ENCODE measurements at regions not wholly inside any gene's neighbourhood (a gene's known extent, or its start where the extent isn't known, plus 50 kb on each side); places are given as distances from the start of the nearest gene placed in this dataset.
"Not testable (repeated sequence)": the region's sequence is repeated elsewhere in the genome, so short reads cannot be mapped to it uniquely, and the experiment has no call there.

- Histone ChIP-seq H3K79me2 (ENCODE audit: low read length) (no peaks in the 10 kb centered on the region), H3K4me3 (ENCODE audit: low read length) (no peak overlapping the region), H3K27ac (ENCODE audit: low read length) (no peak overlapping the region), H3K9me3 (ENCODE audit: insufficient read depth, low read length) (no peaks in the 10 kb centered on the region), H3K4me2 (ENCODE audit: low read length) (no peak overlapping the region), H3K4me1 (ENCODE audit: low read length) (peaks cover 3% of the 10 kb centered on the region), H3K9ac (ENCODE audit: low read length) (no peak overlapping the region), H3K36me3 (replicated peaks; ENCODE audit: low read depth, low read length) (no peaks in the 10 kb centered on the region), H4K20me1 (ENCODE audit: insufficient read depth, low read length) (no peaks in the 10 kb centered on the region), H3K27me3 (ENCODE audit: low read depth, low read length) (no peaks in the 10 kb centered on the region), H2AFZ (ENCODE audit: low read depth, low read length) (no peak overlapping the region)
- no peak for TF ChIP-seq CTCF (IDR thresholded peaks at IDR 0.05; ENCODE audit: low read depth, low read length)
- no peak for TF ChIP-seq EZH2phosphoT487 (IDR thresholded peaks at IDR 0.05; ENCODE audit: low read depth)
Measured at GRCh38 chr4:163693776-163694175, 199.3 kb downstream of the TMA16 start.

GRCh38 chr4:163694385-163694784, 199.9 kb downstream of the TMA16 start:
- Histone ChIP-seq H3K36me3 (replicated peaks; ENCODE audit: low read depth, low read length) (no peaks in the 10 kb centered on the region), H3K4me3 (ENCODE audit: low read length) (no peak overlapping the region), H3K4me1 (ENCODE audit: low read length) (peaks cover 9% of the 10 kb centered on the region), H3K9ac (ENCODE audit: low read length) (no peak overlapping the region), H3K27ac (ENCODE audit: low read length) (no peak overlapping the region), H4K20me1 (ENCODE audit: insufficient read depth, low read length) (no peaks in the 10 kb centered on the region), H3K4me2 (ENCODE audit: low read length) (no peak overlapping the region), H3K9me3 (ENCODE audit: insufficient read depth, low read length) (no peaks in the 10 kb centered on the region), H3K79me2 (ENCODE audit: low read length) (no peaks in the 10 kb centered on the region), H2AFZ (ENCODE audit: low read depth, low read length) (no peak overlapping the region), H3K27me3 (ENCODE audit: low read depth, low read length) (no peaks in the 10 kb centered on the region)
- TF ChIP-seq EZH2phosphoT487 (IDR thresholded peaks at IDR 0.05; ENCODE audit: low read depth) (no peak), CTCF (IDR thresholded peaks at IDR 0.05; ENCODE audit: low read depth, low read length) (no peak)

- H3K4me3 ChIP-seq (ENCODE audit: low read length), result no peak overlapping the region
- H3K36me3 ChIP-seq (replicated peaks; ENCODE audit: low read depth, low read length), result no peaks in the 10 kb centered on the region
- no peaks in the 10 kb centered on the region for H4K20me1 ChIP-seq (ENCODE audit: insufficient read depth, low read length)
- no peaks in the 10 kb centered on the region for H3K79me2 ChIP-seq (ENCODE audit: low read length)
- H2AFZ ChIP-seq (ENCODE audit: low read depth, low read length), result no peak overlapping the region
- H3K9ac ChIP-seq (ENCODE audit: low read length), result no peak overlapping the region
- no peak overlapping the region for H3K27ac ChIP-seq (ENCODE audit: low read length)
- TF ChIP-seq CTCF (IDR thresholded peaks at IDR 0.05; ENCODE audit: low read depth, low read length) (no peak), EZH2phosphoT487 (IDR thresholded peaks at IDR 0.05; ENCODE audit: low read depth) (no peak)
- H3K9me3 ChIP-seq (ENCODE audit: insufficient read depth, low read length), result no peaks in the 10 kb centered on the region
- H3K27me3 ChIP-seq (ENCODE audit: low read depth, low read length), result no peaks in the 10 kb centered on the region
- peaks cover 32% of the 10 kb centered on the region for H3K4me1 ChIP-seq (ENCODE audit: low read length)
- no peak overlapping the region for H3K4me2 ChIP-seq (ENCODE audit: low read length)
Measured at GRCh38 chr4:163697121-163697520, 202.6 kb downstream of the TMA16 start.

- H3K4me1 ChIP-seq (ENCODE audit: low read length), result peaks cover 44% of the 10 kb centered on the region
- not testable (repeated sequence) for H3K27me3 ChIP-seq (ENCODE audit: low read depth, low read length); H3K79me2 ChIP-seq (ENCODE audit: low read length); H3K9me3 ChIP-seq (ENCODE audit: insufficient read depth, low read length); H3K36me3 ChIP-seq (replicated peaks; ENCODE audit: low read depth, low read length); H2AFZ ChIP-seq (ENCODE audit: low read depth, low read length); H3K9ac ChIP-seq (ENCODE audit: low read length); H4K20me1 ChIP-seq (ENCODE audit: insufficient read depth, low read length)
- peak overlapping the region; percentile 5 for H3K27ac ChIP-seq (ENCODE audit: low read length)
- peak overlapping the region; percentile 62 for H3K4me2 ChIP-seq (ENCODE audit: low read length)
- H3K4me3 ChIP-seq (ENCODE audit: low read length), result peak overlapping the region; percentile 5
Measured at GRCh38 chr4:163700383-163700782, 205.9 kb downstream of the TMA16 start.

- no peaks in the 10 kb centered on the region for H3K9me3 ChIP-seq (ENCODE audit: insufficient read depth, low read length)
Measured at GRCh38 chr4:163701916-163702315, 207.4 kb downstream of the TMA16 start.

More at GRCh38 chr4:163701916-163702315, 207.4 kb downstream of the TMA16 start:
- H3K27ac ChIP-seq (ENCODE audit: low read length), result peak overlapping the region; percentile 46
- no peaks in the 10 kb centered on the region for H3K79me2 ChIP-seq (ENCODE audit: low read length)
- H3K4me1 ChIP-seq (ENCODE audit: low read length), result peaks cover 44% of the 10 kb centered on the region
- H3K36me3 ChIP-seq (replicated peaks; ENCODE audit: low read depth, low read length), result no peaks in the 10 kb centered on the region
- H4K20me1 ChIP-seq (ENCODE audit: insufficient read depth, low read length), result no peaks in the 10 kb centered on the region
- peak overlapping the region; percentile 62 for H3K4me2 ChIP-seq (ENCODE audit: low read length)
- peak overlapping the region; percentile 31 for H3K4me3 ChIP-seq (ENCODE audit: low read length)
- no peak overlapping the region for H2AFZ ChIP-seq (ENCODE audit: low read depth, low read length)
- no peaks in the 10 kb centered on the region for H3K27me3 ChIP-seq (ENCODE audit: low read depth, low read length)
- H3K9ac ChIP-seq (ENCODE audit: low read length), result peak overlapping the region; percentile 1; the same call in 1 of the 2 replicates
- peak; percentile 36 for TF ChIP-seq CTCF (IDR thresholded peaks at IDR 0.05; ENCODE audit: low read depth, low read length)
- no peak for TF ChIP-seq EZH2phosphoT487 (IDR thresholded peaks at IDR 0.05; ENCODE audit: low read depth)

Data from OCI-LY3 (cell line).